GM19025 (cell line): ENCODE measurements at regions not wholly inside any gene's neighbourhood (a gene's known extent, or its start where the extent isn't known, plus 50 kb on each side); places are given as distances from the start of the nearest gene placed in this dataset.

ENCODE experiments used
- ATAC-seq: cut with Tn5 transposase; IDR thresholded peaks from one replicate; pipeline ENCODE4 v1.9.1; 2021; ENCODE audit warnings: mild to moderate bottlenecking, low read depth, moderate library complexity; ENCODE audit not compliant: unreplicated experiment

DNA sequence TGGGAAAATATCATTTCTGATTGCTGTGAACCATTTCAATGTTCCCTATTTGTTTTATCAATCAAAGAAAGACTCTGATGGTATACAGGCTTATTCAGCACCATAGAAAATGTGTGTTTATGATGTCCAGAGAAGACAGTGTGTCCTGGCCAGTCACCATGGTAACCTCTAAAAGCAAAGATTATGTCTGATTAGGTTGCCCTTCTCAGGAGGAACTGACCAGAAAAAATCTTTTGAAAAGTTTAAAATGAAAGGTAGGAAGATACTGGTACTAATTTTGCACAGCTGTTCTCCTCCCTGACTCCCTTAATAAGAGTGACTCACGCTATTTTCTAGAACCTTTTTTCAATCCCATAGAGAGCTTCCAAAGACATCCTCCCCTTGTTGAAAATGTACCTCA is 391.8 kb upstream of the DCN start:
- no peak for ATAC-seq

DNA sequence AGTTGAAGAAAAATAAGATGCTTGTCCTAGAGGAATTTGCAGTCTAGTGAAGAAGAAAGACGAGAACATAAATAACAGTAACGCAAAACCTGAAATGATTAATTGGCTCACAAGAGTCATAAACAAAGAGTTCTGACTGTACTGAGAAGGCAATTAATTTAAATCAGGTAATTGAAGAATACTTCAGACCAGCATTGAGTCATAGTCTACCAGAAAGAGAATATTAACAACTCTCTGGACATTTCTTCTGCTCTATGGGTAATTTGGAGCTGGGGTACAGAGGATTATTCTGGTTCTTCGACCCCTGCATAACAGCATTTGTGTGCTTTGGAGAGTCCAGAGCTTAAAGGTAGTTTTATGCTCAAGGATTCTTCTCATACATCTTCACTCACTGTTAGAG is 390.3 kb upstream of the DCN start:
- no peak for ATAC-seq

DNA sequence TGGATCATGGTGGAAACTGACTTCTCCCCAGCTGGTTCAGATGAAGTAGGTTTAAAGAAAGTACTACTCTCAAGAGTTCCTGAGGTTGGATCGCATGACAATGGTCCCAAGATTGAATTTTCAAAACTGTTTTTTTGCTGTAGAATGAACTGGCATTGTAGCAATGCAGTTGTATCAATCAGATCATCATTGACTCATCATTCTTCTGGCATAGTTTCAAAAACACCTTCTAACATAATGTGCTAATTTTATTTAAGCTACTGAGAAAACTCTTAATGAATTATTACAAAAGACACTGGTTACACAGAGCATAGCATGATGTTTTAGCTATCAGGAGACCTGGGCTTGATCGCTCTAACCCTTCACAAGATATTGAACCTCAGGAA is 384.5 kb upstream of the DCN start:
- ATAC-seq: no peak

DNA sequence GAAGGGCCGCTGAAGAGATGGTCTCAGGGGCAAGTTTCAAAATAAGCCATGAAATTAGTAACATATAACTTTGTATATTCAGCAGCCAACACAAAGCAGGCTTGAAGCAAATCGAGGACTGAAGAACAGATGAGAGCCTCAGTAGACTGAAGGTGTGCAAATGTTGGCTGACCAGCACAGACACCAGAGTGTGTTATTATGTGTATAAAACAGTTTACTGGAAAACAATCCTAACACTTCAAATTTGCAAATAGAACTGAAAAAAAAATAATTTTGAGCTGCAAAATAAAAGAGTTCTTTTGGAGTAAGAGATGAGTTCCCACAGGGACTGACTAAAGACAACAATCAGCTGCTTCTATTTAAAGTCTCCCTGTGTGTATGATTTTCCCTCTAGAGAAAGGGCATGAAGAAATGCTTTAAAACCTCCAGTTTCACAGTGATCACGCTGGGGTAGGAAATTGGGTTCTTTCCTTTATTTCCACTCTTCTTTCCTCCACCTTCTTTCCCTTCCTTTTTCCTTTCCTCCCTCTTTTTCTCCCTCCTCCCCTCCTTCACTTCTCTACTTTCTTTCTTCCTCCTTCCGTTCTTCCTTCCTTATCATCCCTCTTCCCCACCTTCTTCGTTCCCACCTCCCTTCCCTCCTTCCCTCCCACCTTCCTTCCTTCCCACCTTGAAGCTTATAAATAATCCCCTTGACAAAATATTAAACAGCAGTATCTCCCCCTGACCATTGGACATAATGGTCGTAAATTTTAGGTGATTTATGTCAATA is 383.9 kb upstream of the DCN start:
- no peak for ATAC-seq

DNA sequence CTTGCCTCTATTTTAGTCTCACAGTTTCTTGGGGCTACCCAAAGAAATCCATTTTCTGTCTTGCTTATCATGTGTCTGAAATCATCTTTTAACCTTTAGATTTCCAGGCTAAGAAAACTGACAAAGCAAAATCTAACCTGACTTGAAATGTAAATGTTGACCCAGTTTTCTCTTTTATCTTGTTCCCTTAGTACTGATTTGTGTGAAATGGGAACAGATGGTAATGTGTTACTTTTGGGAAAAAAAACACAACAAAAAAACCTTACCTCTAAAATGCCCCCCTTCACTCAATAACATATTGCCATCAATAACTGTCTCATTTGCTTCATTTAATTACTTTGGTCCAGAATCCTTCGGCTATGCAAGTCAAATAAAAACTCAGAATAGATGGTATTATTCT is 383.2 kb upstream of the DCN start:
- no peak for ATAC-seq

DNA sequence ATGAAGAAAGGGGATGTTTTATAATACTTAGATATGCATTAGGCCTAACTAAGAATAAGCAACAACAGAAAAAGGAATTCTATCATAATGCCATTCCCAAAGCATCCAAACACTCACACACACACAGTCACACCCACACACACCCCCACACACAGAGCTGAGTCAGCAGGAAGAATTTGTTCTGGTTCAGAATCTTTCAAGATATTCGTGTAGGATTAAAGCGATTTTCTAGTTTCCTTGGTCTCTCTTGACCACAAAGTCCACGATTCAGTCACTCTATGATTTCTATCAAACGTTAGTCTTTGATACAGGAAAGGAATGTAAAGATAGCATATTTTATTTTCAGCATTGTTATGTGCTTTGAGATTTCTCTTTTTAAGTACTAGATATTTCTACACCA is 382.6 kb upstream of the DCN start:
- no peak for ATAC-seq

DNA sequence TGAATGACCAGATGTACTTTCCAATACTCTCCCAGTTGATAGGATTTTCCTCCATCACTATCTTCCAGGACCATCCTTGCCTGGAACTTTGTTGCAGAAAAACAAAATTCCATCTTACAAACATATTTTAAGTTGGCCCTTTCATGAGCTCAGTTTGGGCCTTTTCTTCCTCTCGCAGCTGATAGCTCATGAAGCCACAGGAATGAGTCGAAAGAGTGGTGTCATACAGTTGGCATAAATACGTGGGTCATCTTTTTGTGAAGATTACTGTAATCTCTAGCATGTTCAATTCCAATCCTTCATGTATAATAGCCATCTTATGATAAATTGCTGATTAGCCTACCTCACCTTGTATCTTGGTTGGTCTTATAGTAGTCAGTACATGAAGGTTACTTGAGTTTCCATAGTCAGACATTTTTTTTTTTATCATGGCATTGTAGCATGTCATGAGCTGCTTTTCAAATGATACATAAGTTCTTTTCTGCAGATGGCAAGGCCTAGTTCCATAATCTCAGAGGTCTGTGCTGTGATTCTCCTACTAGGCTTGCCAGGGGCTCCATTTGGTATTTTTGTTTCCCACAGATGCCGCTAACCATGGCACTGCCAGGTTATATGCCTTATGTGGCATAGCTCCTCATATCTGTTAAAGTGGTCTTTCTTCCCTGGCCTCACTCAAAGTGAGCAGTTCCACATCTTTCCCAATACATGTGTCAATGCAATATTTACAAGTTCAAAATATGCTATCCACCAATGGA is 380.6 kb upstream of the DCN start:
- ATAC-seq: no peak

DNA sequence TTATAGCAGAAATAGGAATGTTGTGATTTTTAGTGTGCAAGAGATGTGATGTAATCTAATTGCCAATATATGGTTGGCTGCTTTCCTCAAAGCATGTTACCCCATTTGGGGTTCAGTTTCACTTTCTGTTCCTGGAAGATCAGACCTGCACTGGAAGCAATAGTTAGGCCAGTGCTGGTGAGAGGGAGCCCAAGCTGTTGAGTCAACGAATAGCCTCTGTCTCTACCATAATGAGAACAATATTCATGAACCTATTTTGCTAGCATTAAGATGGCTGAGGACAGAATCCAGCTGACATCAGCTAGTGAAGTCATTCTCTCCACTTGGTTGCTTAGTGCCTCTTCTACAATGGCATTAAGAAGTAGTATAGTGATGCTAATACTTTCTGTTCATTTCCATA is 379.9 kb upstream of the DCN start:
- ATAC-seq: no peak

DNA sequence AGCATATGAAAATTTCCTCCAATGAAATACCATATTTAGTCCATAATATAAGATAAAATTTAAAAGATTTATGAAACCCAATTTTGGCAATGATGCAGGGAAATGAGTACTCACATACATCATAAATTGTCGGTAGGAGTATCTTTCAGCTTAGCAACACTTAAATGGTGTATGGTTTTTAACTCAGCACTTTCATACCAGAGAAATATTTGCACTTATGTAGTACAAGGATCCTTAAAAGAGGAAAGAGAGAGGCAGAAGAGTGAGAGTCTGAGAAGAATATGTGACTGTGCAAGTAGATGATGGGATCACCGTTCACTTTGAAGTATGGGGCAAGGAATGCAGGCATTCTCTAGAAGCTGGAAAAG is 379.3 kb upstream of the DCN start:
- no peak for ATAC-seq

DNA sequence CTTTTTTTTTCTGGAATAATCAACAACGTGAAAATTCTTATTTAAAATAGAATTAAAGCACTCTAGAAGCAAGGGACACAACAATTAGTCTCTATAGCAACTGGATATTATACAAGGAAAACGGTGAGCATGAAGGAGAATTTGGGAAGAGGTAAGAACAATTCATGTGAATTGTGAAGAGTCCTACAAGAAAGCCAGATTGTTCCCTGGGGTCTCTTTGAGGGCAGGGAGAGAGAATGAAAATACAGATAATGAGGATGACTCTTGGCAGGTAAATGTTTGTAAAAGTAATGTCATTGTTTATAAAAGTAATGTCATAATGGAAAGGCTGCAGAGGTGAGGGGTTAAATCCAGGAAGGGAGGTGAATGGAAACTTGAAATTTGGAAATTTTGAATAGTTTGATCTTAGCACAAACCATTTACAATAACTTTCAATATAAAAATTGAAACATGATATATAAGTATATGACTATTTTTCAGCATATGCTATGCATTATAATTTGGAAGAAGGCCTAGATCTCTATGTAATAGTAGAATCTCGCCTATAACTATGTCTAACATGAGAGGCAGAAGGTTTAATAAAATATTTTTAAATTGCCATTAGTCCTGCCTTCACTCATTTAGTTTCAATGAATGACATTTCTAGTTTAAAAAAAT is 378.8 kb upstream of the DCN start:
- no peak for ATAC-seq

DNA sequence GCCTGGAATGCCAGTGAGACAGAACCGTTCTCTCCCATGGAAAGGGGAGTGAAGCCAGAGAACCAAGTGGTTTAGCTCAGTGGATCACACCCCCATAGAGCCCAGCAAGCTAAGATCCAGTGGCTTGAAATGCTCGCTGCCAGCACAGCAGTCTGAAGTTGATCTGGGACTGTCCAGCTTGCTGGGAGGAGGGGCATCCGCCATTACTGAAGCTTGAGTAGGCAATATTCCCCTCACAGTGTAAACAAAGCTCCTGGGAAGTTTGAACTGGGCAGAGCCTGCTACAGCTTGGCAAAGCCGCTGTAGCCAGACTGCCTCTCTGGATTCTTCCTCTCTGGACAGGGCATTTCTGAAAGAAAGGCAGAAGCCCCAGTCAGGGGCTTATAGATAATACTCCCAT is 374.3 kb upstream of the DCN start:
- no peak for ATAC-seq

DNA sequence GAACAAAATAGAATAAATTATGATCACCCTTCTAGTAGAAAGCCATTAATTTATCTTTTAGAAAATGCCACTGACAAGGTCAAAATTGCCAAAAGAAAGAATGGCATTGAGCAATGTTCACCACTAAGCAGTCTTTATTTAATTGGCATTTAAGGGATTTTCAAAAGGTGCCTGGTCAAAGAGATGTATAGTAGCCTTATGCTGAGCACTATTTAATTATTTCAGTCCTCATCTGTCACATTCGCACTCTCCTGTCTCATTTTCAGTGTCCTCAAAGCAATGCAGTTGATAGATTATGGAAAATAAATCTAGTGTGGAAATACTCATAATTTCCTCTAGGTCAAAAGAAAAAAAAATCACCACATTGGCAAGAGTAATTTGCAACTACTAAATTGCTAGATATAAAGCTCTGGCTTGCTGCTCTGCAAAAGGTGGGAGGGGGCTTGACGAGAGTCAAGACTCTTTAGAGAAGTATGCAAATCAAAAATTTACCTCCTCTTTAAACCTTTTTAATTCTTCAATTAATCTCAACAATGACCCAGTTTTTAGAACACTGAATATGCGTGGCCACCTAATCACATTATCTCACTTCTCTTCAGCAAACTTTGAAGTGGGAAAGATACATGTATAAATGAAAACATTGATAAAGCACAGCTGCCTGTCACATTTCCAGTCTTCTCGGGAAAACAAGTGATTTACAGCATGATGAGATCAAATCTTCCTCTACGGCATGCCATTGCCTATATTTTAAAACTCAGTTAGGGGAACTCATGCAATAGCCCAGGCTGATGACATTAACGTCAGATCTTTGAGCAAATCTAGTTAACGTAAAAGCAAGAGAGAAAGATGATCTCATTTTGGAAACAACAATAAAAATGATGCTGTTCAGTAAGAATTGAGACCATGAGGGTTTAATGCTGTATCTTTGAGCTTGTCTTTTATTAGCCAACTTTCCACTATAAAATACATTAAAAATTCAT is 373.1 kb upstream of the DCN start:
- ATAC-seq: no peak

DNA sequence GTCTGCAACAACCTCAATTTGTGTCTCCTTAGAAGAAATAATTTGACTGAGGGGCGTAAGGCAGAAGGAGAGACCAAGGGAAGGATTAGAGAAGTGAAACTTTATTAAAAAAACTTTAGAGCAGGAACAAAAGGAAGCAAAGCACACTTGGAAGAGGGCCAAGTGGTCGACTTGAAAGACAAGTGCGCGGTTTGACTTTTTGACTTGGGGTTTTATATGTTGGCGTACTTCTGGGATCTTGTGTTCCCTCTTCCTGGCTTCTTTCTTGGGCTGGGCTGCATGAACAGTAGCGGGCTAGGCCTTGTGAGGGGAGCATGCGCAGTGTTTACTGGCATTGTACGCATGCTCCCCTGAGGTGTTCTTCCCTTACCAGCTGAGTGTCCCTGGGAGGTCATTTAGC is 369.3 kb upstream of the DCN start:
- ATAC-seq: no peak

DNA sequence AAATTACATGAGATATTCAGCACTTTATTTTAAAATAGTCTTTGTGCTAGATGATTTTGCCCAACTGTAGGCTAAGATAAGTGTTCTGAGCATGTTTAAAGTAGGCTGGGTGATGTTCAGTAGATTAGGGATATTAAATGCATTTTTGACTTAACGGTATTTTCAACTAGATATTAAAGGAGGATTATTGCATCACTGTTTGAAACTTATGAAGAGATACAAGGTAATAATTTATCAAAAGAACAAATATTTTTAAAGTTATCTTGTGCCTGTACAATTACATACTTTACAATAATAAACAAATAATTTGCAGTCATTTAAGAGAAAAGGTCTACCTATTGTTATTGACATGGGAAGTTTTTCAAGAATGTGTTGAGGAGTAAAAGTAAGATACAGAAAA is 368.6 kb upstream of the DCN start:
- ATAC-seq: no peak

DNA sequence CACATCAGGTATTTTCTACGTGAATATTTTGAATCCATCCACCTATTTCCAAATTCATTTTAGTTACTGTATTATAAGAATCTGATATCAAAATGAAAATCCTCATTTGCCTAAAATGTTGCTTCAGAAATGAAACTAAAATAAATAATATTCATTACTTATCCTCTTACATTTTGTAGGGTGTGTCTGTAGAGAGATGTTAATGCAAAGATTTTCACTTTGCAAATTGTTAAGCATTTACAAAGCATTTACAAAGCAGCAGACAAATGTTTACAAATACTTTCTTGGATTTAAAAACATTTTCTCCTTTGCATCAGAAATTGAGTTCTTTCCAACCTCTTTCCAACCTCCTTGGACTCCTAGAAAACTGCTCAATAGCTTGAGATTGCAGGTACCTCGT is 360.0 kb upstream of the DCN start:
- ATAC-seq: no peak

DNA sequence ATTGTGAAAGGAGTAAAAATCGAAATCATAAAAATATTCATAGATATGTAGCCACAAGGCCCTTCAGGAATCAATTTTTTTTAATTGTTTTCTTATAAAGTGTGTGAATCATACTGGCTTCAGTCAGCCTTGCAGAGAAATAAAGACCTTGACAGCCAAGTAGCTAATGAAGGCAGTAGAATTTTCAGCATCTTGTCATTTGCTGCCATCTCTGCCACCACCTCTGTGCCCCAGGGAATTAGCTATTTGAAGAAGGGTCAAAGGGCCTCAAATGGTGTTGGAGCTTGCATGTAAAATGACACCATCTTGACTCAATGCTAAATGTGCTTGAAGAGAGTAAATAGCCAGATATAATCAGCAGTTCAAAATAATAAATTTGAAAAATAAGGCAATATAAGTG is 359.4 kb upstream of the DCN start:
- no peak for ATAC-seq

DNA sequence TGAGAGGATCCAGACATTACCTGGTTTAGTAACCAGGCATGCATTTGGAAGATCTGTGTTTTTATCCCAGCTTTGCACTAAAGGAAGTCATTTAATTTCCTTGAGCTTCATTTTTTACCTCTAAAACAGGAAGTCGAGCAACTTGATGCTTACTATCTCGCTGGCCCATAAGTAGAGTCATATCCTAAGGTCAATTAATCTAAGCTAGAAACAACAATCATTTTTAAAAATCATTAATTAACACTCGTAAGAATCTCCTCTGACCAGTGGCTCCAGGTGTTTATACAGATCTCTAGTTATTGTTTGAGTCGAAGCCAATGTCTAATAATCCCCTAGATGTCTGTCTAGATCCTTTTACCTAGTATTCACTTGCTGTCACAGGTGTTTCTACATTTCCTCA is 355.8 kb upstream of the DCN start:
- ATAC-seq: no peak

DNA sequence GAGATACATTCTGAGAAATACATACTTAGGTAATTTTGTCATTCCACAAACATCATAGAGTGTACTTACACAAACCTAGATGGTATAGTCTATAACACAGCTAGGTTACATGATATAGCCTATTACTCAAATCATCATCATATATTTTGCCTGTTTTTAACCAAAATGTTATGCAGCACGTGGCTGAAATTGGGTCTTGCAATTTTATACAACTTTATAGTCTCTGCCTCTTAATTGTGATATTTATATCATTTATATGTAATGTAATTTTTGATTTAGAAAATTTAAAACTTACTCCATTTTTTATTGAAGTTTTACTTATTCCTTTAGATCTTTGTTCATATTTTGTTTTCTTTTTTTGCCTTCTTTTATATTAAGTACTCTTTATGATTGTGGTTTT is 350.7 kb upstream of the DCN start:
- ATAC-seq: no peak

DNA sequence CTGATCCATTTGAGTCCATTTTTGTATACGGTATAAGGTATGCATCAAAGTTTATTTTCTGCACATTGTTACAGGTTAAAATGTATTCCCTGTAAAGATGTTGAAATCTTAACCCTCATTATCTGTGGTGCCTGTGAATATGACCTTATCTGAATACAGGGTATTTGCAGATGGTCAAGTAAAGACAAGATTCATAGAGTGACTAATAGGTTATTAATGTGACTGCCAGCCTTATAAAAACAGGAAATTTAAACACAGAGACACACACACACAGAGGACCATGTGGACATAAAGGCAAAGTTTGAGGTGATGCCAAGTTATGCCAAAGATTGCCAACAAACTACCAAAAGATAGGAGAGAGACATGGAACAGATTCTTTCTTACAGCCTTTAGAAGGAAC is 347.2 kb upstream of the DCN start:
- no peak for ATAC-seq

DNA sequence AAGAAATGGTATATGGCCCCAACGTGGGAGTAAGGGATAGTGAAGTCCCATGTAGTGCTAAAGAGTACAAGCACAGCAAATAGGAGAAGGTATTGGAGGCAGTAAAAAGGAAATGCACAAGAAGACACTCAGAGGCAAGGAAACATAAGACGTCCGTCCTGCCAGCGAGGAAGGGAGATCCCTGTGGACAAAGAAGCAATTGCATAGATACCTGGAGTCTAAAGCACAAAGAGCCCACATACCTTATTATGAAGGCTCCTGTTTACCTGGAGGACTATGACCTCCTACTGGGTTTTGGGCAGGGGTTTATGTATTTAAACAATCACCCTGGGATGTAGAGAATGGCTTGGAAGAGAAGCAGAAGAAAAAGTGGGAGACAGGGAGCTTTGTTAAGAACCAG is 341.2 kb upstream of the DCN start:
- ATAC-seq: no peak

DNA sequence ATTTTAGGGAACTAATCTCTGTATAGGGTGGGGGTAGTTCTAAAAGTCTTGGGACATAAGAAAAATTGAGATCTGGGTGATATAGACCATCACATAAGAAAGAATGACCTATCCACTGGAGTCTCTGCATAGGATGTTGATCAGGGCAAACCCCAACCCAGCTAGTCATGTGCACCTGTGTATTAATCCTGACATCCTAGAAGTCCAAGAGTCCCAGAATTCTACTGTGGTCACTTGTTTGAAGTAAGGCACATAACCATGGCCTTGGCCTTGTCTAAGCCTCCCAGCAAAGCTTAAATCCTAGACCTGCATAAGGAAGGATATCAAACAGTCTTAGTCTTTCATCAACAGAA is 334.1 kb upstream of the DCN start:
- ATAC-seq: no peak
